ENCODE measurements at regions not wholly inside any gene's neighbourhood (a gene's known extent, or its start where the extent isn't known, plus 50 kb on each side); places are given as distances from the start of the nearest gene placed in this dataset.

DNA sequence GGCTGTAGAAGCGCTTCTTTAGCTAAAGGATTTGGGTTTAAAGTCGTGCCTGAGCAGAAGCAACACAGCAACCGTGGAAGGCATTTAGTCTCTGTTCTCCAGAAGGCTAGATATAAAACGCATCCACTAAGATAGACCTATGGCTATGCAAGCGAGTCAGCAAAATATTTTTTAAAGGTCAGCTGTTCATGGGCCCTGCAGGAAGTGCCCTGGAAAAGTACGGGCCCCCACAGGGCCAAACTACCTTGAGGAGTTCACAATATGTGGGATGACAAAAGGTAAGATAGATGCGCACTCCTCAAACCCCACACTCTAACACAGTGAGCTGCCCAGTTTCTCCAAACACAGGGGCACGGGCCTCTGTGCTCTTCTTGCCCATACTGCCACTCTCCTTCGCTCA, 261.6 kb downstream of the VPS13C start:
- no peak for DNase-seq (ENCODE audit: low spot score)
- in situ Hi-C loops (cut with HindIII; ENCODE audit: low sequenced_read_pairs): no loop called here

DNA sequence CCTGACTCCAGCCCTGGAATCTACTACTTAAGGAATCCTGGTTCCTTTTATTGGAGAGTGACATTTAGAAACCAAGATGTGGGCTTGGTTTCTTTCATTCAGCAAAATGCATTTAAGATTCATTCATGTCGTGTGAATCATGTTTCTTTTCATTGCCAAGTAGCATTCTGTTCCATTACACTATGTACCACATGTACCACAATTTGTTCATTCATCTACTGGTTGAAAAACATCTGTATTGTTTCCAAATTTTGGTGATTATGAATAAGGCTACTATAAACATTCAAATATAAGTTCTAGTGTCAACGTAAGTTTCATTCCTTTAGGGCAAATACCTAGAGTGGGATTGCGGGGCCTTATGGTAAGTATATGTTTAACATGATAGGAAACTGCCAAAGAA, 264.2 kb downstream of the VPS13C start:
- in situ Hi-C loops (cut with HindIII; ENCODE audit: low sequenced_read_pairs): no loop called here
- no peak for DNase-seq (ENCODE audit: low spot score)

DNA sequence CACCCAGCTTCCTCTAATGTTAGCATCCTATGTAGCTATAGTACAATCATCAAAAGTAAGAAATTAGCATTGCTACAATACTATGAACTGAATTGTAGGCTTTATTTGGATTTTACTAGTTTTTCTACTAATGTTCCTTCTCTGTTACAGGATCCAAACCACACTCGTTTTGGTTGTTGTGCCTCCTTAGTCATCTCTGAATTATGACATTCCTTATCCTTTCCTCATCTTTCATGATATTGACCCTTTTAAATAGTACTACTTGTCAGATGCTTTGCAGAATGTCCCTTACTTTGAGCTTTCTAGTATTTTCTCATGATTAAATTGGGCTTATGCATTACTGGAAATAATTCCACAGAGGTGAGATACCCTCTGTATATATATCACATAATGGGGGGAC, 265.4 kb downstream of the VPS13C start:
- DNase-seq (ENCODE audit: low spot score): no peak

DNA sequence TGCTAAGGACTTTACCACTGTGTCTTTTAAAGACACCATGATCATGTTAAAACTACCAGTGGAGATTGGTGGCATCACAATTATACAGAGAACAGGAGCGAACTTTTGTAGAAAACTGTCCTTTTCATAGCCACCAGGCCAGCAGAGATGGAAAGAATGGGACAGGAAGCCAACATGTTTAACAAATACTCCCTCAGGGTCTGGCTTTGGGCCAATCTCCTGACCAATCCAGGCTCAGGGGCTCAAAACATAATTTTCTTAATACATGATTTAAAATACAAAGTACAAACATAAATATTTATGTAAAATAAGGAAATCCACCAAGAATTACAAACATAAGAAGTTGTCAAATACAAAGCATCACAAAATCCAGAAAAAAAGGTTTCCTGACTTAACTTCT, 266.0 kb downstream of the VPS13C start:
- DNase-seq (ENCODE audit: low spot score): no peak
- in situ Hi-C loops (cut with HindIII; ENCODE audit: low sequenced_read_pairs): no loop called here

More for the DNA sequence above, 265.4 kb downstream of the VPS13C start:
- in situ Hi-C loops (cut with HindIII; ENCODE audit: low sequenced_read_pairs): no loop called here

DNA sequence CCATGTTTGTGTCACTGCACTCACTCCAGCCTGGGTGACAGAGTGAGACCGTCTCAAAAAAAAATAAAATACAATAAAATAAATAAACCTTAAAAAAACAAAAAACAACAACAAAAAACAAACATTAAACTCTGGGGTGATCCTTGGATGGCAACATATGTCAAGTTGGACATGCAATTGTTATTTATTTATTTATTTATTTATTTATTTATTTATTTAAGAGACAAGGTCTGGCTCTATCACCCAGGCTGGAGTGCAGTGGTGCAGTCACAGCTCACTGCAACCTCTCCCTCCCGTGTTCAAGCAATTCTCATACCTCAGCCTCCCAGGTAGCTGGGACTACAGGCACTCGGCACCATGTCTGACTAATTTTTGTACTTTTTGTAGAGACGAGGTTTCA, 275.5 kb downstream of the VPS13C start:
- no peak for DNase-seq (ENCODE audit: low spot score)
- in situ Hi-C loops (cut with HindIII; ENCODE audit: low sequenced_read_pairs): no loop called here

DNA sequence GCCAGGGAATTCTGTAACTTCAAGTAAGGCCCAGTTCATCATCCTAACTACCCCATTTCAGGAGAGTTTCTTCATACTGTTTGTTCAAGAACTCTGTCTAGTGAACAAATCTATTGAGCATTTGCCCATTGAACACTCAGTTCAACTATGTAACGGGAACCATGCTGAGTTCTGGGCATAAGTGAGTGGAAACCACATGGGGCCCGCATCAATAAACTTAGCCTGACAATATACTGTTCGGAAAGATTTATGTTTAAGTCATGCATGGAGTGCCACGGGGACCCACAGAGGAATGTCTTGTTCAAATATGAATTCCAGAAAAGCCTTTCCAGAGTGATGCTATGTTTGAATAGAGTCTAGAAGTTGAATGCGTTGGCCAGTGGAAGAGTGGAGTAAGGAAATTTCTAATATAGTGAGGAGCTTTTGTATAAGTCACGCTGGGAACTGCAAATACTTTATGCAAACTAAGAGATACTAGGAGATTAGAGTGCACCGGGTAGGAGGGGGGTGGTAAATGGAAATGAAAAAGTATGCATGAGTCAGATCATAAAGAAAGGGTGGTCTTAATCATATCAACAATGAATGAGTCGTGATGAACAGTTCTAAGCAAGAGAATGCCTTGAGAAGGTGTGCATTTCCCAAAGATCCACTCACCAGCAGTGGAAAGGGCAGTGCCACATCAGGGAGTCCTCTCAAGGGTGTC, 279.8 kb downstream of the VPS13C start:
- in situ Hi-C loops (cut with HindIII; ENCODE audit: low sequenced_read_pairs): no loop called here

DNA sequence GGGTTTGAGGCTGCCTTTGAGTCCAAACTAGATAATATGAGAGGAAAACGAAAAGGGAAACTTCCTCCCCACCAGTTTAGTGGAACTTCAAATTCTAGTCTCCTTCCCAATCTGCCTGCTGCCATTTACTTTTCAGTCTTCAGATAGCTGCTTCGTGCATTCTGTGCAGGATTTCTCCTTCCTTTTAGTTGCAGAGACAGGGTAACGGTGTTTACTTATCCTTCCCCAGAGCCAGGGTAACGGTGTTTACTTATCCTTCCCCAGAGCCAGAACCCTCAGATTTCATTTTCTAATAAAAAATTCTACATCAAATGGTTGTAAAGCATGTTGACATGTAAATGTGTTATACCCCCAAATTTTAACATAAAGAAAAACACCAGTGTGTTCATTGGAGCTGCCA, 282.6 kb downstream of the VPS13C start:
- no peak for DNase-seq (ENCODE audit: low spot score)
- in situ Hi-C loops (cut with HindIII; ENCODE audit: low sequenced_read_pairs): no loop called here

More for the DNA sequence above, 279.8 kb downstream of the VPS13C start:
- no peak for DNase-seq (ENCODE audit: low spot score)

DNA sequence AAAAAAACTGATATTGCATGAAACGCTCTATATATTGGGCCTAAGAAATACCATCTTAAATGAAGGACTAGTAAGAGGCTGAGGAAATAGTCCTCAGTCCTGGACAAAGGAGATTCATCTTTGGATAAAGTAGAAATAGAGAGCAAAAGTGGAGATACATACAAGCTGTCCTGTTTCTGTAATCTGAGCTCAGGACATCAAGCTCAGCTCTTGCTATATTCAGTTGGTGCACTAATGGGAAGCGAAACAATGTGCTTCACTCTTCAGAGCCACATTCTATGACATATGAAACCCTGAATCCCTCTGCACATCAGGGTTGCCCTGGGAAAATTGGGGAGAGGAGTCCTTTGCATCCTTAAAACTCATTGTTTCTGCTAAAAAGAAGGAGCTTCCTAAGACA, 290.7 kb downstream of the VPS13C start:
- DNase-seq (ENCODE audit: low spot score): no peak
- in situ Hi-C loops (cut with HindIII; ENCODE audit: low sequenced_read_pairs): no loop called here

DNA sequence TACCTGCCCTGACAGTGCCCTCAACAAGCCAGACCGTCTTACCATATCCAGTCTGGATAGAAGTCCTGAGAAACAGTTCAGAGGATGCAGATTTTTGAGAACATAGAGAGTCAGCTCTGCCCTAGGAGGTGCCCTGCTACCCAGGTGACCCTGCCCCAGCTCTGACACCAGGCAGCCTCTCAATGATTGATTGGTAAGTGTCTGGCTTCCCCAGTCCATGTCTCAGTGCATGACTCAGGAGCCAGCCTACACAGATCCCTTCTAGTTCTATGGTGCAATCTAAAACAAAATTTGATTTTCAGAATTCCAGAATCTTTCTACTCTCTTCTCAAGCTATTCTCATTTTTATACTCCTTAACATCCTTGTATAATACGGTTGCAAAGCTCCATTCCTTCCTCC, 292.1 kb downstream of the VPS13C start:
- no peak for DNase-seq (ENCODE audit: low spot score)
- in situ Hi-C loops (cut with HindIII; ENCODE audit: low sequenced_read_pairs): no loop called here

DNA sequence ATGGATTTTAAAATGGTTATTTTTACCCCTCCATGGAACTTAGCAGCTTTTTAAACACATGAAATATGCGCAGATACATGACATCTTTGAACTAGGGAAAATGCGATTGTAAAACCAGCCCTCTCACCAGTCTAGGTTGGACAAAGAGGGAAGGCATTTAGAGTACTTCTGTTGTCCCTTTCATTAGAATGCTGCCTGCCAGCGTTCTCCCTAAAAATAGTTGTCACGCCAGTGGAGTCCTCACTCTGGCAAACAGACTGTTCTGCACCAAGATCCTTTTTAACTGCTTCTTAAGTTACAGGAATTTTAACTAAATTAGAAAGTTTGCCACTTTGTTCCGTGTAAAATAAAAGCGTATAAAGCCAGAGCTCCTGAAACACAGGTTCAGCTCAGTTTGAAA, 295.3 kb downstream of the VPS13C start:
- in situ Hi-C loops (cut with HindIII; ENCODE audit: low sequenced_read_pairs): no loop called here
- DNase-seq (ENCODE audit: low spot score): no peak

DNA sequence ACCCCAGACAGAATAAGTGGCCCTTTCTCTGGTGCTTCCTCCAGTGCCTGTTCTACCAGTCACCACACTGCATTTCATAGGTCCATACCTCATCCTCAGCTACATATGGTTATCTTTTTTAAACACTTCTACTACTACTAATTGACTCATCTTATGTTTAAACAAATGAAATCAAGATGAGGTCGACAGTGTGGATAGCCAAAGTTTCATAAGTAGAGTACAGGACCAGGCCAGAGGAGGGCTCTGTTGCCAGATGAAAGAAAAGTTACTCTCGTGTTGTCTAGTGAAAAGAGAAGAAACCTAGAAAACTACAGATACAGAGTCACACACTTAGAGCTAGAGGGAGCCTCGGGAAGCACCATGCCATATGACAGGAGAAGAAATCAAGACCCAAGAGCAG, 296.1 kb downstream of the VPS13C start:
- DNase-seq (ENCODE audit: low spot score): no peak

DNA sequence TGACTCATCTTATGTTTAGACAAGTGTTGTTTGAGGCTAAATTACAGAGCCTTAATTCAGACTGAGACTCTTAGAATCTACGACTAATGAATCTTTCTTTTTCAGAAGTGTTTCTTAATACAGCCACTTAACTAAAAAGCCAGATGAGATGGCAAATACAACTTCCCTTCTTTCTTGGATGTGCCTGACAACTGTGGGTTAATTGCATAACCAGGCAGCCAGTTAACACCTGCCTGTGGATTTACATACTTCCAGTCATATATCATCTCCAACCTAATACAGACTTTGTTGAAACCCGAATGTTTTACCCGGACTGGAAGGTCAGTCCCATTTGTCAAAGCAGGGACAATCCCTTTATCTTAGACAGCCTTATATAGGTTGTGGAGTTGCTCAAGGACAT, 297.6 kb downstream of the VPS13C start:
- in situ Hi-C loops (cut with HindIII; ENCODE audit: low sequenced_read_pairs): no loop called here
- DNase-seq (ENCODE audit: low spot score): no peak

More for the DNA sequence above, 296.1 kb downstream of the VPS13C start:
- in situ Hi-C loops (cut with HindIII; ENCODE audit: low sequenced_read_pairs): no loop called here

DNA sequence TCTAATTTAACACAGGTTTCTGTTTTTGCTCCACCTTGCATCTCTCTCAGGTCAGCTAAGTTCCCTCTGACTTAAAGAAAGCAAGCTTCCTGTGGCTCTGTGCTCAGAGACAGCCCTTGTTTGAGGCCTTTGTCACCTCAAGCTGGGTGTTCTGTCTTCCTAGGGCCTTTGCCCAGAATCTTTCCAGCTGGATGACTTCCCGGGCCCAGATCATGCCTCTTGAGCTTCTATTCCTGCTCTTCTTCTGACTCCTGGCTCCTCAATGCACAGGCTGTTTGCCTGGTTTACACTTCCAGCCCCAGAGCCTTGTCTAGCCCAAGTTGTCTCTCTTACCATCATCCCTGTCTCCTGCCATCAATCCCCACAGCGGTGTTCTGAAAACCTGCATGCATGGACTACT, 300.6 kb downstream of the VPS13C start:
- no peak for DNase-seq (ENCODE audit: low spot score)
- in situ Hi-C loops (cut with HindIII; ENCODE audit: low sequenced_read_pairs): no loop called here

DNA sequence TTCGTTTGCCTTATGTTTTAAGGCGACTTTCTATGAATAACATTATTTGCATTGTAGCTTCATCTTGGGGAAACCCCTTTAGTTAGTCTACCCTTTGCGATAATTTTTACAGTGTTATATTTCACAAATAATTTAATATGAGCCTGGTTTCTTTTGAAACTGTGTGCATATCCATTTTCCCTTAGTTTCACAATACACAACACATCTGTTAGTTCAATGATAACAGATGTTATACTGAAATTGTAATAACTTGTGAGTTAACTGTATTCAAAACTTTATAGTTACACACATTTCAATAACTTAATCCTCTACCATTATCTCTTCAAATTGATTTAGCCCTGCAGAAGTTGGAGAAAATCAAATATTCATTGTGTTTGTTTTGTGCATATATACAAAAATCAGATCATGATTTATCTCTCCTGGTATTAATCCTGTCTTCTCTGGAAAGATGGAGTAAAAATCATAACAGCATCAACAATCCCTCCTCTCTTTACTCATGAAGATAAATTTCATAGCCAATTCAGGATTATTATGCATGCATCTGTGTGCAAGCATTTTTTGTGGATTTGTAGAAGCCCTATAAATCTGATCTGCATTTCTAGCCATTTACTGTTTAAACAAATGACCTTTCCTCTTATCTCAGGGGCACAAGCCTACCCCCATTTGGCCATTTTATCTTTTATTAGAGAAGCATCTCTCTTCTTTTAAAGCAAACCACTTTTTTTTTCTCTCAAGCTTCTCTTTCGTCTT, 304.0 kb downstream of the VPS13C start:
- in situ Hi-C loops (cut with HindIII; ENCODE audit: low sequenced_read_pairs): no loop called here
- no peak for DNase-seq (ENCODE audit: low spot score)

DNA sequence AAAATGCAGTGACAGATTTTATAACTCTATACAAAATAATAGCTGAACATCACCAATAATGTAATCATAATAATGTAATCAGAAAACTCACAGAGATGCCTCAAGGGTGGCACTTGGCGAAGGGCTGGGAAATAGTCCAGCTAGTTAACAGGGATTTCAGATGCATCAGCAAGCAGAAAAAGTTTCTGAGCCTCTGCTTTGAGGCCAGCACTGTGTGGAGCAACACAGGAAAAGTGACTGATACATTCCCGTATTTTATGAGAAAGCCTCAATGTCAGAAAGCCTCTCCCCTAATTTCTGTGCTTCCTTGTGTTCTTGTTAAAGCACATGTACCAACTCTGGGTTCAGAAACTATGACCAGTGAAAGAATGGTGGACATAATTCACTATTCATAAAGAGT, 304.8 kb downstream of the VPS13C start:
- in situ Hi-C loops (cut with HindIII; ENCODE audit: low sequenced_read_pairs): no loop called here
- no peak for DNase-seq (ENCODE audit: low spot score)

DNA sequence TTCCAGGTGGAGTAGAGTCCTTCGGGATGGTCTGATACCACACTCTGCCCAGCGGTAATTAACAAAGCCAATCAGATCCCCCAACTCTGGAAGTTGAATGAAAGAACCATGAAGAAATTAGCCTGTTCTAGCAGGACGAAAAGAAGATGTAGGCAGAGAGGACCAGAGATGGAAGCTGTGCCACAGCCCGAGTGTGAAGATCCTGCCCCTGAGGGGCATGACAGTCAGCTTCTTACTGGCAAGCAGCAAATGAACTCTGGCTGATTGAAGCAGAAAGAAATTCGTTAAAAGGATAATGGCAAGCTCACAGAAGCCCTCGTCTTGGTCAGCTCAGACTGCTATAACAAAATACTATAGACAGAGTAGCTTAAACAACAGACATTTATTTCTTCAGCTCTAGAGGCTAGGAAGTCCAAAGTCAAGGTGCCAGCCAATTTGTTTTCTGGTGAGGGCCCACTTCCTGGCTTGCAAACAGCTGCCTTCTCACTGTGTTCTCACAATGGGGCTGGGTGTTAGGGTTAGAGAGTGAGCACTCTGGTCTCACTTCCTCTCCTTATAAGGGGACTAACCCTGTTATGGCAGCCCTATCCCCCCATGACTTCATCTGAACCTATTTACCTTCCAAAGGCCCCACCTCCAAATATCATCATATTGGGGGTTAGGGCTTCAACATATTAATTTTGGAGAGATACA, 307.1 kb downstream of the VPS13C start:
- in situ Hi-C loops (cut with HindIII; ENCODE audit: low sequenced_read_pairs): no loop called here
- DNase-seq (ENCODE audit: low spot score): no peak

DNA sequence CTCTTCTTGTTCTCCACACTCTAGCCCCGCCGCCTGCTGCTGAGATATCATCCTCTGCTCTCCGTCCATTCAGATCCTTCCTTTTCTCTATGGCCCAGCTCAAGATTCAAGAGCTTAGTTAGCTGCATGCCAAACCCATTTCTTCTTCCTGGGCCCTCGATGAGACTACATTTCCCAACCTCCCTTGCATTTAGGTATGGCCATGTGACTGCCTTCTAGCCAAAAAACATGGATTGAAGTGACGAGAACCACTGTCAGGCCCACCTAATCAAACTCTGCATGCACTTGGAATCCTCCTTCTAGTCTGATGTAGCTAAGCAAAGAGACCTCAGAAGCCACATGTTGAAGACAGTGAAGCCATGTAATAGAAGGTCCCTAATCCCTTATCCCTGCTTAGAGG, 308.2 kb downstream of the VPS13C start:
- in situ Hi-C loops (cut with HindIII; ENCODE audit: low sequenced_read_pairs): no loop called here

DNA sequence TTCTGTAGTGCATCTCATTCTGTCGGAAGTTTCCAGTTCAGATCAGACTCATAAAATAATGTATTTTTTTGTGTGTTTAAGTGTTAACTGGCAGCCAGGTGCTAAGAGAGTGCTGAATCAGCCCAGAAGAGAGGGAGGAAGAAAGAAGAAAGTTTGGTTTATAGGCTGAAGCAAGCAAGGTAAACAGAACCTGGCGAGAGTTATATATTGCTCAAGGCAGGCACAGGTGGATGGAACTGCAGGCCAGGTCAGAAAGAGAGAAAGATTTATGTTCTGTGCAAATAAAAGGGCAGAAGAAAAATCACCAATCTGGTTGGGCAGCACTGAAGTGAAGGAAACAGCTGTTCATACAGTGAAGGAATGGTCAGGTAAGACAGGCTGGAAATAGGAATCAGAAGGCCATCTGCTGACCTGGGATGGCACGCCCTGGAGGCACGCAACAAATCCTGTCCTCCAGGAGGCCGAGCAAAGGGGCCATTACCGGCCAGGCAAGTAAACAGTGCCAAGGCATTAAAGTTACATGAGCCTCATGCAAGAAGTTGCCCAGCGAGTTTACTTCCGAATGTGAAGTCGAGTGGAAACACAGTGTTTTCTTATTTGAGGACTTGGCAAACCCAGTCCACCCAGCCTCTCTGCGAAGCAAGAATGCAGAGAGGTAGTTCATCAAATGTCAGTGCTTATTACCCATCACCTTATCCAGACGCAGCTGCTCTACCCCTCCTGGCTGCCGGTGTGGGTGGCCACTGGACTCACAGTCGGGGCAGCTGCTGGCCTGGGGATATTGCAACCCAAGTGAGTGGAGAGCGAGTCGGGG, 309.8 kb downstream of the VPS13C start:
- in situ Hi-C loops (cut with HindIII; ENCODE audit: low sequenced_read_pairs): no loop called here
- peak; percentile 30 for DNase-seq (ENCODE audit: low spot score)

More for the DNA sequence above, 308.2 kb downstream of the VPS13C start:
- DNase-seq (ENCODE audit: low spot score): no peak

DNA sequence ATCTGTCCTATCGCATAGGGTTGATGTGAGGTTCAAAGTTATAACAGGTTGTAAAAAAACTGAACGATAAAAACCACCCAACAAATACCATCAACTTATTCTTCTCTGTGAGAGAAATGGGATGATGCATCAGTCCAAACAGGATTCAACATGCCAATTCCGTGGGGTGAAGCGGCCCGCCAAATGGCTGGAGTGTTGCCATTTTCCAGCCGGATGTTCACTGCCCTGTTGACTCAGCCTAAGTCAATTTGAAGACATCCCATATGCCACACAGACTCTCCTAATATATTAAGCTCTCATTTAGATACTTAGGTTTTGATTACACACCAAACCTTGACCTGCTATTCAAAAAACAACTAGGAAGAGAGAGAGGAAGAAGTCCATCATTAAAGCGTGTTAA, 311.1 kb downstream of the VPS13C start:
- no peak for DNase-seq (ENCODE audit: low spot score)
- in situ Hi-C loops (cut with HindIII; ENCODE audit: low sequenced_read_pairs): no loop called here

DNA sequence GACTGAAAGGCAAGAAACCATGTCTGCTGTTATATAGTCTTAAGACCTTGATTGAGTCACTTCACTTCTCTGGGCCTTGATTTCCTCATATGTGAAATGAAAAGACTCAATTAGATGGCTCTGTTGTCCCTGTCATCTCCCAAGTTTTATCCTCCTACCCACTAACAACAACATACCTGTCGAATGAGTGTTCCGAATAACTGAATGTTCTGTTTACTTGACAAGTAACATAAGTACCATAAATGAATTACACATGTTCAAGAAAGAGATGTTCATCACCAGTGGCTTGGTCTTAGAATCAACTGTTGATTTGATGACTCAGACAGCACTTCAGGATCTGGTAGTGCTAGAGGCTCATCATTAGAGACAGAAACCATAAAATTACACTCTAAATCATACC, 311.7 kb downstream of the VPS13C start:
- in situ Hi-C loops (cut with HindIII; ENCODE audit: low sequenced_read_pairs): no loop called here
- DNase-seq (ENCODE audit: low spot score): no peak
